KG1 (cell line): ENCODE measurements at regions not wholly inside any gene's neighbourhood (a gene's known extent, or its start where the extent isn't known, plus 50 kb on each side); places are given as distances from the start of the nearest gene placed in this dataset.
"Not testable (repeated sequence)": the region's sequence is repeated elsewhere in the genome, so short reads cannot be mapped to it uniquely, and the experiment has no call there.

ENCODE experiments used
- DNase-seq: peaks from one replicate; lab custom pipeline; 2025; lab: John Stamatoyannopoulos, UW

GRCh38 chr2:52698408-52698807, 1069.2 kb upstream of the CHAC2 start:
- no peak for DNase-seq

DNA sequence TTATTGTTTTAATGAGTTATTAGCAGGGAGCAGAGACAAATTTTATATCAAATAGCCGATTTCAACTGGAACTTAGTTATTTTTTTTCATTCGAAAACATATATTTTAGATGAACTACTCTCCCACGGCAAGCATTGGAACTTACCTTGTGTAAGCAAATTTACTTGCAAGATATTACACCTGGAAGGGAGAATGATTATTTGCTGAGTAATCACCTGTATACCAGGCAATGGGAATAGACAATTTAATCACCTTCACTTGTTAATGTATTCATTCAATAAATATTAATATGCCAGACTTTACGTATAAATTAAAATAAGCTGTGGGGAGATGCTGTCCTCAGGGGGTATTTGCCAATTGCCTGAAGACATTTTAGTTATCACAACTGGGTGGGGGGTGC, 1069.9 kb upstream of the CHAC2 start:
- DNase-seq, result no peak

DNA sequence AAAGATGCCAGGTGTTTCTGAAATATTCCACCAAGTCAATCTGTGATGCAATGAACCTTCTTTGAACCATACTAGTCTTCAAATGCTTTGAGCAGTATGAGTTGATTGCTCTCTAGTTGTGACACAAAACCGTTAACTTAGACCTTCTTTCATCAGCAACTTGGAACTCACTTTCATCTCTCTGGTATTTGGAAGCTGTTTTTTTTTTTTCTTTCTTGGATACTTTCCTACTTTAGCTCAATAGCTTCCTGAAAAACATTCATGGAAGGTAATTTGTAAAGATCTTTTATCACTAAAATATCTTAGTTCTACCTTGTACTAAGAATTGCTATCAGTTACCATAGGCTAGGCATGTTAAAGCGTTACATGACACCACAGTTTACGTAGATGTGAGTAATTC, 1071.9 kb upstream of the CHAC2 start:
- DNase-seq, result no peak

GRCh38 chr2:52686935-52687334, 1080.7 kb upstream of the CHAC2 start:
- no peak for DNase-seq

DNA sequence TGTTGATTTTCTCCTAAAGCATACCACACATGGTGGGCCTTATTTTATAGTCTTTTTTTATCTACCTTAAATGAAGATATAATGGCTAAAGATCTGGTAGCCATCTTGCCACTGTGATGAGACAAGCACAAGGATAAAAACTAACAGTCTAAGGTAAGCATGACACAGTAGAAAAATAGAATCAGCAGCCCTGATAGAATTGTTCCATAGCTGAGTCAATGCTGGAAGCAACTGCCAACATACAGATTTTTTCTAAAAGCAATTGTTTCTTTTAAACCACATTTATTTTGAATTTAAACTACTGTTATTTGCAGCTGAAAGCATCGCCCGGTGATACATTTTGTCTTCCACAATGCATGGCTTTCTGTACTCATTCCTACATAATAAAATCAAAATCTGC, 1091.5 kb upstream of the CHAC2 start:
- DNase-seq, result no peak

DNA sequence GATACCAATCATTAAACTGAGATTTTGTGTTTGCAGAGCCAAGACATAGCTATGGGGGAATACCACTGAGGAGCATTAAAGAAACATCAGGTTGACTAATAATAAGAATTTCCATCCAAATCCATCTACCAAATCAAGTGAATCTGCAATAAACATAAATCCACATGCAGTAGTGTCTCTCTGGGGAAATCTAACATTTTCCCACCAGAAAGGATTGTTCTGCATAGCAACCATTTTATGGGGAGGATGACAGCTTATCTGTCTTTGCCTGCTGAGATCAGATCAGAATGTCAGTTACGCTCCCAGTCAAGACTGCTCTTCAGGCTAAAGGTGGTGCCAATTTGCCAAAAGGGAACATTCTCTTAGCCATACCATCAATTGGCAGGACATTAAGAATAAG, 1098.9 kb upstream of the CHAC2 start:
- DNase-seq, result no peak

DNA sequence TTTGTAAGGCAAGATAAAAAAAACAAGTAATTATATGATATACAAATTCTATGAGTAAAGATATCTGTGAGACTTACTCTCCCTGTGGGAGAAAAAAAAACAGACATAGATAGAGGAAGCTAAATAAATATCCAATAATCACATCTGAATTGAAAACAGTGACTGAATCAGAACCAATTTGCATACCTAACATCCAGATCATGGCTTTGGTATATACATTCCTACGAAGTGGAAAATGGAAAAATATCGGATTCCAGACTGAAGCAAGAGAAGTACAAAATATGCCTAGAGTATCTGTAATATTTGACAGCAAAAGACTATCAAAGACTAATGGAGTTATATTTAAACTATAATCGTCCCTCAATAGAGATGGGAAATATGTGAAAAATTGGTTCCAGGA, 1108.1 kb upstream of the CHAC2 start:
- DNase-seq, result no peak

- DNase-seq, result no peak
Measured at GRCh38 chr2:52658598-52658997, 1109.0 kb upstream of the CHAC2 start.

DNA sequence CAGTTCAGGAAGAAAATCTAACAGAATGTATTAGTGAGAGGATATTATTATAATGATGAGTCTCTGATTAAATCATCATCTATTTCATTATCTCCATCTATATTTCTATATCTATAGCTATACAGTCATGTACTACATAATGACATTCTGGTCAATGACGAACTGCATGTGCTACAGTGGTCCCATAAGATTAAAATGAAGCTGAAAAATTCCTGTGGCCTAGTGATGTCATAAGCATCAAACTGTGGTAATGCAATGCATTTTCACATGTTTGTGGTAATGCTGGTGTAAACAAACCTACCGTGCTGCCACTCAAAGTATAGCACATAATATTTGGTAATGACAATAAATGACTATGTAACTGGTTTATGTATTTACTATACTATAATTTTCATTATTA, 1127.9 kb upstream of the CHAC2 start:
- no peak for DNase-seq

DNA sequence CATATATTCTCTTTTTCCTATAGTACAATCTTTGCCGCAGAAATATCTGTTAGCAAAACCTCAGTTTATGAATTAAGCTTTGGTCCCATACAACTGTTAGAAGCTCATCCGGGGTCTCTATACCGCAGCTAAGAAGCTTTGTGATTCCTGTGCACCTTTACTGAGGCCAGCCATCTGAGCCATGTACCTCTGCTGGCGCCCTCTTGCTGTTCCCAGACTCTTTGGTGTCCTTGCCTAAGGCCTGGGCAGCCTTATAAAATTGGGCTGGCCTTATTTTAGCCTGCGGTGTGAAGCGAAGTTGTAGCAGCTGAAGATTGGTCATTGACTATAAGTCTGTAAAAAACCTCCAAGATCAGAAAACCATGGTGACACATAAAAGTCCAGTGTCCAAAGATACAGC, 1135.1 kb upstream of the CHAC2 start:
- no peak for DNase-seq

GRCh38 chr2:52629944-52630343, 1137.7 kb upstream of the CHAC2 start:
- no peak for DNase-seq

- DNase-seq, result no peak
Measured at GRCh38 chr2:52629531-52629930, 1138.1 kb upstream of the CHAC2 start.

DNA sequence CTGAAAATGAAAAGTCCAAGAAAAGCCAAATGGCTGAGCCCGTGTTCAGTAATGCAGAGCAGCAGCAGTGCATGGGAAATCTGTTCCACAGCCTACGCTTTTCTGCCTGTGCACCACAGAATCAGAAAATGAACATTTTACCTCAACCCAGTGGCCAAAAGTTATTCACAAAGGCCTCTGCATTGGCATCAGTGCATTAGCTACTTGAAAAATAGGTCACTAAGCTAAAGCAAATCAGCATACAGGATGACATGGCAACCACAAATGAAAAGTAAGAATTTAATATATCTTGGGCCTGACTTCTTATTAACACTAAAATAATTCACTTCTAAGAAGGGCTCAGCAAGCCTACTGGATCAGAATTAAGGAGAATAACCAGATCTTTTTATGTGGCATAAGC, 1145.3 kb upstream of the CHAC2 start:
- no peak for DNase-seq

- DNase-seq, result no peak
Measured at GRCh38 chr2:52613064-52613463, 1154.5 kb upstream of the CHAC2 start.

- no peak for DNase-seq
Measured at GRCh38 chr2:52611759-52612158, 1155.8 kb upstream of the CHAC2 start.

DNA sequence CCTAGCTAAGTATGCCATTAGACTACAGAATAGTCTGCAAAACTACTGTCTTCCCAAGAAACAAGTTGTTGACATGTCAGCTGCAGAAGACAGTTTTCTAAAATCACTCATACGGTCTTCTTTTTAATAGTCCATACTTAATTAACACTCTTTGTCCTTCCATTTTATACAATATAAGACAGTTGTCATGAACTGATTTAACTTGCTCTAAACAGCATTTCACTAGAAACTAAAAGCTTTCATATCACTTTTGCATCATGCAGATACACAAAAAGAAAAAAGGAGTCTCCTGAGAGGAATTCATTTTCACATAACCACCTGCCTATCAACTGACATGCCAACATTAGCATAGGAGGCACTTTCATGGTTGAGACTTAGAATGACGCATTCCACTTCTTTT, 1159.6 kb upstream of the CHAC2 start:
- DNase-seq, result no peak

- no peak for DNase-seq
Measured at GRCh38 chr2:52597346-52597745, 1170.3 kb upstream of the CHAC2 start.

- no peak for DNase-seq
Measured at GRCh38 chr2:52594026-52594425, 1173.6 kb upstream of the CHAC2 start.

DNA sequence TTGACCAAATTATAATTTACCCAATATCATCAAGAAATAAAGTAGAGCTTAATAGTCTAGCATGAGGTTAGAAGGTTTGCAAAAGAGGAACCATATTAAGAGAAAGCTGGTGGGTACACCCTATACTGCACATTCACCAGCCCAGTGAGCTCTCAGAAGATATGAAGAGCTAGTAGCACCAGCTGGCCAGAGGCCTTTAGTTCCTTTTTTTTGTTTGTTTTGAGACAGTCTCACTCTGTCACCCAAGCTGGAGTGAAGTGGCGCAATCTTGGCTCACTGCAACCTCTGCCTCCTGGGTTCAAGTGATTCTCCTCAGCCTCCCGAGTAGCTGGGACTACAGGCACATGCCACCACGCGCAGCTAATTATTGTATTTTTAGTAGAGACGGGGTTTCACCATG, 1183.5 kb upstream of the CHAC2 start:
- DNase-seq, result not testable (repeated sequence)

DNA sequence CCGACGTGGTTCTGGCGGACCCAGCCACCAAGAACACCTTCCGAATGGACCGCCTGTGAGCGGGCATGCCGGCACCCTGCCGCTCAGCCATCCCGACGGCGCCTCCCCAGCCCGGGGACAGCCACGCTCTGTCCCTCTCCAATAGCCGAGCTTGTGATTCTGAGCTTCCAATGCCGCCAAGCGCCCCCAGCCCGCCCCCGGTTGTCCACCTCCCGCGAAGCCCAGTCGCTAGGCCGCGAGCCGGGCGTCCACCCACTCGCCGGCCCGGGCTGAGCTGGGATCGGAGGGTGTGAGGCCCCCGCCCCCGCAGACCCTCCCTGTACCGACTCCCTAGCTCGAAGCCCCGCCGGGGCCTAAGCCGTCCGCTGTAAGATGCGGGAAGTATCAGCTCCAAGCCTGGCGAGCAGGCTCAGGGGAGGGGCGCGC, 1195.1 kb upstream of the CHAC2 start:
- no peak for DNase-seq

- DNase-seq, result no peak
Measured at GRCh38 chr2:52571380-52572347, 1195.9 kb upstream of the CHAC2 start.

- DNase-seq, result no peak
Measured at GRCh38 chr2:52570716-52571115, 1196.9 kb upstream of the CHAC2 start.

- no peak for DNase-seq
Measured at GRCh38 chr2:52563151-52563550, 1204.5 kb upstream of the CHAC2 start.

GRCh38 chr2:52558265-52558664, 1209.3 kb upstream of the CHAC2 start:
- DNase-seq, result no peak
